HEK293 (cell line): ENCODE measurements at regions not wholly inside any gene's neighbourhood (a gene's known extent, or its start where the extent isn't known, plus 50 kb on each side); places are given as distances from the start of the nearest gene placed in this dataset.

Experiments
- CTCF ChIA-PET: fragments of 350-600 bp; formaldehyde crosslinking; extraction: SDS; loops from one replicate; lab custom pipeline; 2021; ENCODE audit warnings: antibody characterized with exemption; lab: Yijun Ruan, JAX
- POLR2A ChIA-PET: fragments of 300-600 bp; formaldehyde crosslinking; extraction: SDS; loops from one replicate; lab custom pipeline; 2020; ENCODE audit warnings: antibody characterized with exemption, inconsistent platforms; lab: Yijun Ruan, JAX
- H3K27ac ChIP-seq: fragments of 200-500 bp; sonication (Bioruptor generic); 2 replicates; pipeline ENCODE4 v1.5.1; 2014; ENCODE audit warnings: low read depth, low read length, control low read depth, inconsistent platforms; ENCODE audit errors: extremely low read depth
- H3K36me3 ChIP-seq, 2 experiments: fragments of 200-500 bp in 1 of 2; sonication (Bioruptor generic) in 1 of 2; 1 replicate in 1 of 2; 2 replicates in 1 of 2; pipeline ENCODE4 v1.5.1; 2014 to 2017; ENCODE audit warnings: inconsistent platforms in 2 of 2, low read length in 2 of 2; ENCODE audit not compliant: control insufficient read depth in 2 of 2, insufficient read depth in 1 of 2
- H3K4me1 ChIP-seq: fragments of 200-500 bp; sonication (Bioruptor generic); 2 replicates; pipeline ENCODE4 v1.5.1; 2014; ENCODE audit warnings: mild to moderate bottlenecking, low read length, inconsistent platforms; ENCODE audit not compliant: control insufficient read depth, insufficient read depth
- H3K4me3 ChIP-seq: 2 replicates; pipeline ENCODE4 v1.5.1; 2011; ENCODE audit warnings: low read depth, mild to moderate bottlenecking, control low read depth, low read length, moderate library complexity
- H3K9me3 ChIP-seq: fragments of 200-500 bp; sonication (Bioruptor generic); 2 replicates; pipeline ENCODE4 v1.5.1; 2014; ENCODE audit warnings: low read depth, low read length, inconsistent platforms; ENCODE audit not compliant: control insufficient read depth, insufficient read depth
- CTCF ChIP-seq: fragments of 450-650 bp; formaldehyde crosslinking; IDR thresholded peaks from 2 replicates; pipeline ENCODE4 v1.5.1; 2016; ENCODE audit warnings: missing biosample characterization, missing genetic modification characterization
- KLF9 ChIP-seq: fragments of 450-650 bp; formaldehyde crosslinking; IDR thresholded peaks from 2 replicates; pipeline ENCODE4 v1.5.1; 2016; ENCODE audit warnings: missing biosample characterization, missing genetic modification characterization, low read depth
- SALL2 ChIP-seq: fragments of 450-650 bp; formaldehyde crosslinking; IDR thresholded peaks from 2 replicates; pipeline ENCODE4 v1.5.0; 2017; ENCODE audit warnings: missing biosample characterization, mild to moderate bottlenecking, missing genetic modification characterization, borderline replicate concordance
- SP2 ChIP-seq: fragments of 450-650 bp; formaldehyde crosslinking; IDR thresholded peaks from 2 replicates; pipeline ENCODE4 v1.5.1; 2016; ENCODE audit warnings: missing biosample characterization, missing genetic modification characterization
- SP7 ChIP-seq: fragments of 450-650 bp; formaldehyde crosslinking; IDR thresholded peaks from 2 replicates; pipeline ENCODE4 v1.5.1; 2016; ENCODE audit warnings: missing biosample characterization, missing genetic modification characterization
- ZBTB21 ChIP-seq: fragments of 450-650 bp; formaldehyde crosslinking; IDR thresholded peaks from 2 replicates; pipeline ENCODE4 v1.5.1; 2017; ENCODE audit warnings: missing biosample characterization, missing genetic modification characterization
- ZBTB7A ChIP-seq: fragments of 450-650 bp; formaldehyde crosslinking; IDR thresholded peaks from 2 replicates; pipeline ENCODE4 v1.5.1; 2016; ENCODE audit warnings: low read depth, missing biosample characterization, missing genetic modification characterization
- ZFHX2 ChIP-seq: fragments of 450-650 bp; formaldehyde crosslinking; conservative IDR thresholded peaks from 2 replicates; pipeline ENCODE4 v1.5.1; 2016; ENCODE audit warnings: missing biosample characterization, missing genetic modification characterization
- ZNF112 ChIP-seq: fragments of 450-650 bp; formaldehyde crosslinking; IDR thresholded peaks from 2 replicates; pipeline ENCODE4 v1.5.0; 2017; ENCODE audit warnings: missing biosample characterization, missing genetic modification characterization
- ZNF132 ChIP-seq: fragments of 450-650 bp; formaldehyde crosslinking; IDR thresholded peaks from 2 replicates; pipeline ENCODE4 v1.5.1; 2017; ENCODE audit warnings: missing biosample characterization, missing genetic modification characterization, borderline replicate concordance
- ZNF169 ChIP-seq: fragments of 450-650 bp; formaldehyde crosslinking; IDR thresholded peaks from 2 replicates; pipeline ENCODE4 v1.5.1; 2016; ENCODE audit warnings: missing biosample characterization, missing genetic modification characterization
- ZNF274 ChIP-seq, 2 experiments: fragments of 200-500 bp in 1 of 2; fragments of 450-650 bp in 1 of 2; sonication (Bioruptor generic) in 1 of 2; formaldehyde crosslinking in 1 of 2; IDR thresholded peaks; 2 replicates each; pipeline versions ENCODE4 v1.5.1 to v1.6.1; 2014 to 2016; ENCODE audit warnings: borderline replicate concordance in 1 of 2, inconsistent platforms in 1 of 2, low read length in 1 of 2, missing biosample characterization in 1 of 2, missing genetic modification characterization in 1 of 2
- ZNF350 ChIP-seq: fragments of 450-650 bp; formaldehyde crosslinking; IDR thresholded peaks from 2 replicates; pipeline ENCODE4 v1.5.0; 2017; ENCODE audit warnings: missing biosample characterization, mild to moderate bottlenecking, missing genetic modification characterization
- ZNF354C ChIP-seq: fragments of 450-650 bp; formaldehyde crosslinking; IDR thresholded peaks from 2 replicates; pipeline ENCODE4 v1.5.1; 2016; ENCODE audit warnings: missing biosample characterization, missing genetic modification characterization, low read depth, borderline replicate concordance
- ZNF366 ChIP-seq: fragments of 450-650 bp; formaldehyde crosslinking; conservative IDR thresholded peaks from 2 replicates; pipeline ENCODE4 v1.5.1; 2016; ENCODE audit warnings: missing biosample characterization, missing genetic modification characterization
- ZNF48 ChIP-seq: fragments of 450-650 bp; formaldehyde crosslinking; IDR thresholded peaks from 2 replicates; pipeline ENCODE4 v1.5.1; 2016; ENCODE audit warnings: missing biosample characterization, missing genetic modification characterization
- ZNF529 ChIP-seq: fragments of 450-650 bp; formaldehyde crosslinking; IDR thresholded peaks from 2 replicates; pipeline ENCODE4 v1.5.1; 2017; ENCODE audit warnings: missing genetic modification characterization, missing biosample characterization; ENCODE audit not compliant: insufficient replicate concordance
- ZNF548 ChIP-seq: fragments of 450-650 bp; formaldehyde crosslinking; IDR thresholded peaks from 2 replicates; pipeline ENCODE4 v1.5.1; 2016; ENCODE audit warnings: missing biosample characterization, missing genetic modification characterization
- ZNF585B ChIP-seq: fragments of 450-650 bp; formaldehyde crosslinking; IDR thresholded peaks from 2 replicates; pipeline ENCODE4 v1.5.1; 2016; ENCODE audit warnings: missing biosample characterization, missing genetic modification characterization
- ZNF621 ChIP-seq: fragments of 450-650 bp; formaldehyde crosslinking; IDR thresholded peaks from 2 replicates; pipeline ENCODE4 v1.5.1; 2017; ENCODE audit warnings: missing biosample characterization, missing genetic modification characterization
- ZNF624 ChIP-seq: fragments of 450-650 bp; formaldehyde crosslinking; IDR thresholded peaks from 2 replicates; pipeline ENCODE4 v1.5.1; 2017; ENCODE audit warnings: missing biosample characterization, missing genetic modification characterization
- ZNF792 ChIP-seq: fragments of 450-650 bp; formaldehyde crosslinking; IDR thresholded peaks from 2 replicates; pipeline ENCODE4 v1.5.1; 2016; ENCODE audit warnings: missing biosample characterization, missing genetic modification characterization
- TF ChIP-seq, protein P1 (sequence below): fragments of 450-650 bp; IDR thresholded peaks from 2 replicates; pipeline ENCODE4 v1.5.1; 2018; ENCODE audit warnings: missing biosample characterization, missing genetic modification characterization
- TF ChIP-seq, protein P2 (sequence below): fragments of 450-650 bp; formaldehyde crosslinking; IDR thresholded peaks from 2 replicates; pipeline ENCODE4 v1.5.1; 2017; ENCODE audit warnings: missing biosample characterization, missing genetic modification characterization
- TF ChIP-seq, protein P3 (sequence below): fragments of 450-650 bp; formaldehyde crosslinking; IDR thresholded peaks from 2 replicates; pipeline ENCODE4 v1.5.1; 2016; ENCODE audit warnings: missing biosample characterization, missing genetic modification characterization
- TF ChIP-seq, protein P4 (sequence below): fragments of 450-650 bp; formaldehyde crosslinking; IDR thresholded peaks from 2 replicates; pipeline ENCODE4 v1.5.1; 2017; ENCODE audit warnings: missing biosample characterization, missing genetic modification characterization

DNA sequence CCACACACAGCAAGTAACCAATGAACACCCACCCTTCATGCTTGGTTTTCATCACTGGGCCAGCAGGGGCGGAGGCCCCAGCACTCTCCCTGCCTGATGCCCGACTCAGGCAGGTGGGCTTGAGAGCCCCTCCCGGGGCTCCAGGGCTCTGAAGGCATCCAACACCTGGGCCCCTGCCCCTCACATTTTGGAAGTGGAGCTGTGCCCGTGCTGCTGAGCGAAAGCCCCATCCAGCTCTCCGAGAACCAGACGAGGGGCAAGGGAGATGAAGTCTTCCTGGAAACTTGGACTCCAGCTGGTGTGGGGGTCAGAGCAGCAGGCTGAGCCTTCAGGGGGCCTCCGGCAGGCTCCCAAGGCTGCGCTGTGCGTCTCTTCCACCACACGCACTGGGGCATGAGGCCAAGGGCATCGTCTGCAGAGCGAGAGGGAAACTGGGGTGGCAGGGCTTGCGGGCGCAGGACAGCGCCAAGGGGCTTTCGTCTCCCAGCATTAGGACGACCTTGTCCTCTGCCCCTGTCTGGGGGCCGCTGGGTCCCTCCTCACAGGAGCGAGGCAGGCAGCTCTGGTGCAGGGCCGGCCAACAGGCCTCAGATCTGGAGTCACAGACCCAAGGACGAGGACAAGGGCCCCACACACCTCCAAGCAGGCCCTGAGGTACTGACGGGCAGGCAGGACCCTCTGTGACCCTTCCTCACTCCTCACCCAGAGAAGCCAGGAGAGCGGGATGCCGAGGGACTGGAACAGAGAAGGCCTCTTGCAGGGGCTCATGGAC is 108.3 kb upstream of the FAM20C start:
- Histone ChIP-seq H3K4me3 (no peak overlapping the region), H3K36me3 (no peaks in the 10 kb centered on the region), H3K9me3 (no peaks in the 10 kb centered on the region), H3K27ac (no peak overlapping the region), H3K4me1 (no peaks in the 10 kb centered on the region)
- CTCF ChIA-PET: no interaction called here
- TF ChIP-seq ZNF132 (tag by site-specific recombination) (no peak), ZNF48 (tag by site-specific recombination) (no peak), ZNF366 (tag by site-specific recombination) (no peak), ZNF621 (tag by site-specific recombination) (no peak), ZFHX2 (tag by site-specific recombination) (no peak), CTCF (tag by site-specific recombination) (no peak), SP7 (tag by site-specific recombination) (no peak)
- TF ChIP-seq, protein P1, sequence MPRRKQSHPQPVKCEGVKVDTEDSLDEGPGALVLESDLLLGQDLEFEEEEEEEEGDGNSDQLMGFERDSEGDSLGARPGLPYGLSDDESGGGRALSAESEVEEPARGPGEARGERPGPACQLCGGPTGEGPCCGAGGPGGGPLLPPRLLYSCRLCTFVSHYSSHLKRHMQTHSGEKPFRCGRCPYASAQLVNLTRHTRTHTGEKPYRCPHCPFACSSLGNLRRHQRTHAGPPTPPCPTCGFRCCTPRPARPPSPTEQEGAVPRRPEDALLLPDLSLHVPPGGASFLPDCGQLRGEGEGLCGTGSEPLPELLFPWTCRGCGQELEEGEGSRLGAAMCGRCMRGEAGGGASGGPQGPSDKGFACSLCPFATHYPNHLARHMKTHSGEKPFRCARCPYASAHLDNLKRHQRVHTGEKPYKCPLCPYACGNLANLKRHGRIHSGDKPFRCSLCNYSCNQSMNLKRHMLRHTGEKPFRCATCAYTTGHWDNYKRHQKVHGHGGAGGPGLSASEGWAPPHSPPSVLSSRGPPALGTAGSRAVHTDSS (tag by site-specific recombination): no peak
- POLR2A ChIA-PET: interaction anchor here (0.5 kb wide), 1 partner anchor 37 kb away, joined by 5 read pairs; no protein-coding TSS in a partner anchor

DNA sequence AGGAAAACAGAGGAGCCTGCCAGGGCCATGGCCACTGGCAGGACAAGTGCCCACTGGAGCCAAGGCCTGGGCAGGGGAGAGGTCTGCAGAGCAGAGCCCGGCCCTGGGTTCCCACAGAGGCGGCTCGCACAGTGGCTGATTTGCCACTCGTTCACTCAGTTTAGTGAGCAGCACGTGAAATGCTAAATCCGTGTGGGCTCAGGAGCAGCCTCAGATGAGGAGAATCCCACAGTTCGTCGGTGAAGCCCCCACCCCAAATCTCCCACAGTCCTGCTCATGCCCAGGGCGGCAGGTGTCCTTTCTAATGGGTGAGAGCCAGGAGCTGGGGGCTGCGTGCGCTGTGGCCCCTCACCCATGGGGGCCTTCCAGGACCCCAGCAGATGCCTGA is 107.7 kb upstream of the FAM20C start:
- no peak overlapping the region for H3K4me3 ChIP-seq
- POLR2A ChIA-PET: no interaction called here
- no peak overlapping the region for H3K27ac ChIP-seq
- no peaks in the 10 kb centered on the region for H3K9me3 ChIP-seq
- CTCF ChIA-PET: no interaction called here
- no peaks in the 10 kb centered on the region for H3K36me3 ChIP-seq
- no peak for TF ChIP-seq ZNF354C (tag by site-specific recombination)
- TF ChIP-seq ZNF112 (tag by site-specific recombination): no peak
- TF ChIP-seq, protein P2, sequence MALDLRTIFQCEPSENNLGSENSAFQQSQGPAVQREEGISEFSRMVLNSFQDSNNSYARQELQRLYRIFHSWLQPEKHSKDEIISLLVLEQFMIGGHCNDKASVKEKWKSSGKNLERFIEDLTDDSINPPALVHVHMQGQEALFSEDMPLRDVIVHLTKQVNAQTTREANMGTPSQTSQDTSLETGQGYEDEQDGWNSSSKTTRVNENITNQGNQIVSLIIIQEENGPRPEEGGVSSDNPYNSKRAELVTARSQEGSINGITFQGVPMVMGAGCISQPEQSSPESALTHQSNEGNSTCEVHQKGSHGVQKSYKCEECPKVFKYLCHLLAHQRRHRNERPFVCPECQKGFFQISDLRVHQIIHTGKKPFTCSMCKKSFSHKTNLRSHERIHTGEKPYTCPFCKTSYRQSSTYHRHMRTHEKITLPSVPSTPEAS (tag by site-specific recombination): no peak
- TF ChIP-seq ZNF792 (tag by site-specific recombination): no peak
- TF ChIP-seq ZBTB21 (tag by site-specific recombination): no peak
- no peak for TF ChIP-seq ZNF529 (tag by site-specific recombination)
- no peak for TF ChIP-seq KLF9 (tag by site-specific recombination)
- TF ChIP-seq ZNF274 (IDR thresholded peaks at IDR 0.05; ENCODE audit: low read length): no peak
- no peak for TF ChIP-seq ZNF274 (tag by site-specific recombination; IDR thresholded peaks at IDR 0.05; ENCODE audit: borderline replicate concordance)
- TF ChIP-seq, protein P3, sequence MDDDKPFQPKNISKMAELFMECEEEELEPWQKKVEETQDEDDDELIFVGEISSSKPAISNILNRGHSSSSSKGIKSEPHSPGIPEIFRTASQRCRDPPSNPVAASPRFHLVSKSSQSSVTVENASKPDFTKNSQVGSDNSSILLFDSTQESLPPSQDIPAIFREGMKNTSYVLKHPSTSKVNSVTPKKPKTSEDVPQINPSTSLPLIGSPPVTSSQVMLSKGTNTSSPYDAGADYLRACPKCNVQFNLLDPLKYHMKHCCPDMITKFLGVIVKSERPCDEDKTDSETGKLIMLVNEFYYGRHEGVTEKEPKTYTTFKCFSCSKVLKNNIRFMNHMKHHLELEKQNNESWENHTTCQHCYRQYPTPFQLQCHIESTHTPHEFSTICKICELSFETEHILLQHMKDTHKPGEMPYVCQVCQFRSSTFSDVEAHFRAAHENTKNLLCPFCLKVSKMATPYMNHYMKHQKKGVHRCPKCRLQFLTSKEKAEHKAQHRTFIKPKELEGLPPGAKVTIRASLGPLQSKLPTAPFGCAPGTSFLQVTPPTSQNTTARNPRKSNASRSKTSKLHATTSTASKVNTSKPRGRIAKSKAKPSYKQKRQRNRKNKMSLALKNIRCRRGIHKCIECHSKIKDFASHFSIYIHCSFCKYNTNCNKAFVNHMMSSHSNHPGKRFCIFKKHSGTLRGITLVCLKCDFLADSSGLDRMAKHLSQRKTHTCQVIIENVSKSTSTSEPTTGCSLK (tag by site-specific recombination): no peak
- TF ChIP-seq SALL2 (tag by site-specific recombination): no peak
- TF ChIP-seq ZBTB7A: no peak
- no peak for TF ChIP-seq ZNF350 (tag by site-specific recombination)
- no peak for TF ChIP-seq SP2 (tag by site-specific recombination)
- TF ChIP-seq ZNF624 (tag by site-specific recombination): no peak
- TF ChIP-seq, protein P4, sequence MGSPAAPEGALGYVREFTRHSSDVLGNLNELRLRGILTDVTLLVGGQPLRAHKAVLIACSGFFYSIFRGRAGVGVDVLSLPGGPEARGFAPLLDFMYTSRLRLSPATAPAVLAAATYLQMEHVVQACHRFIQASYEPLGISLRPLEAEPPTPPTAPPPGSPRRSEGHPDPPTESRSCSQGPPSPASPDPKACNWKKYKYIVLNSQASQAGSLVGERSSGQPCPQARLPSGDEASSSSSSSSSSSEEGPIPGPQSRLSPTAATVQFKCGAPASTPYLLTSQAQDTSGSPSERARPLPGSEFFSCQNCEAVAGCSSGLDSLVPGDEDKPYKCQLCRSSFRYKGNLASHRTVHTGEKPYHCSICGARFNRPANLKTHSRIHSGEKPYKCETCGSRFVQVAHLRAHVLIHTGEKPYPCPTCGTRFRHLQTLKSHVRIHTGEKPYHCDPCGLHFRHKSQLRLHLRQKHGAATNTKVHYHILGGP (tag by site-specific recombination): no peak
- TF ChIP-seq ZNF585B (tag by site-specific recombination): no peak
- TF ChIP-seq ZNF169 (tag by site-specific recombination): no peak
- no peak for TF ChIP-seq ZNF548 (tag by site-specific recombination)
- H3K4me1 ChIP-seq: no peaks in the 10 kb centered on the region
